ENCODE measurements at regions not wholly inside any gene's neighbourhood (a gene's known extent, or its start where the extent isn't known, plus 50 kb on each side); places are given as distances from the start of the nearest gene placed in this dataset.
A peak's percentile ranks its signal among the peaks of the same experiment; 100 is the strongest.
"Not testable (repeated sequence)": the region's sequence is repeated elsewhere in the genome, so short reads cannot be mapped to it uniquely, and the experiment has no call there.

DNA sequence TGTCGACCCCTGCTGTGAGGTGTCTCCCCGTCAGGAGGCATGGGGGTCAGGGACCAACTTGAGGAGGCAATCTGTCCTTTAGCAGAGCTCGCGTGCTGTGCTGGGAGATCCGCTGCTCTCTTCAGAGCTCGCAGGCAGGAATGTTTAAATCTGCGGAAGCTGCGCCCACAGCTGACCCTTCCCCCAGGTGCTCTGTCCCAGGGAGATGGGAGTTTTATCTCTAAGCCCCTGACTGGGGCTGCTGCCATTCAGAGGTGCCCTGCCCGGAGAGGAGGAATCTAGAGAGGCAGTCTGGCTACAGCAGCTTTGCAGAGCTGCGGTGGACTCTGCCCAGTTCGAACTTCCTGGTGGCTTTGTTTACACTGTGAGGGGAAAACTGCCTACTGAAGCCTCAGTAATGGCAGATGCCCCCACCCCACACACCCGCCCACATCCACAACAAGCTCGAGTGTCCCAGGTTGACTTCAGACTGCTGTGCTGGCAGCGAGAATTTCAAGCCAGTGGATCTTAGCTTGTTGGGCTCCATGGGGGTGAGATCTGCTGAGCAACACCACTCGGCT is 133.1 kb downstream of the CENPC start:
- DNase-seq; ATAC-seq; intact Hi-C loops (cut with DNase I): not testable (repeated sequence)

GRCh38 chr4:67403342-67403741 is 142.0 kb downstream of the CENPC start:
- ATAC-seq (no peak), DNase-seq (no peak)
- intact Hi-C loops (cut with DNase I): no loop called here

GRCh38 chr4:67401902-67402301 is 143.4 kb downstream of the CENPC start:
- DNase-seq (no peak), ATAC-seq (no peak)
- intact Hi-C loops (cut with DNase I): no loop called here

- intact Hi-C loops (cut with DNase I): no loop called here
- no peak for ATAC-seq
- no peak for DNase-seq
Measured at GRCh38 chr4:67397931-67398330, 147.4 kb downstream of the CENPC start.

GRCh38 chr4:67397031-67397430 is 148.3 kb downstream of the CENPC start:
- ATAC-seq (no peak), DNase-seq (no peak)
- intact Hi-C loops (cut with DNase I): no loop called here

- ATAC-seq: no peak
- no peak for DNase-seq
- intact Hi-C loops (cut with DNase I): no loop called here
Measured at GRCh38 chr4:67396008-67396407, 149.3 kb downstream of the CENPC start.

DNA sequence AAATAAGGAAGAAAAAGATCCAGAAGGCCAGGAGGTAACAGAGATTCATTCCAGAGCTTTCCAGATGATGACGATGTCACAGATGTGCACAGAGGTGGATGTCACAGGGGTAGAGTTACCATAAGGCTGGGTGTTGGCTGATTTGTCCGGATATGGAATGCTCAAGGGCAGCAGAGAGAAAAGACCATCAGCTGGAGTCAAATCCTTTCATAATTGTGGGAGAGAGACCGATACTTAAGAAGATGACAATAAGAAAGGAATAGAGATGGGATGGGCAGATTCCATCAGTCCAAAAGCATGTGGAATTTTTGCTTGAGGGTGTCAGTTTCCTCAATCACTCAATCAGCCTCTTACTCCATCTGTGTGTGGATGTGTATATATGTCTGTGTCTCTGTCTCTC is 150.4 kb downstream of the CENPC start:
- DNase-seq (no peak), ATAC-seq (no peak)
- intact Hi-C loops (cut with DNase I): no loop called here

DNA sequence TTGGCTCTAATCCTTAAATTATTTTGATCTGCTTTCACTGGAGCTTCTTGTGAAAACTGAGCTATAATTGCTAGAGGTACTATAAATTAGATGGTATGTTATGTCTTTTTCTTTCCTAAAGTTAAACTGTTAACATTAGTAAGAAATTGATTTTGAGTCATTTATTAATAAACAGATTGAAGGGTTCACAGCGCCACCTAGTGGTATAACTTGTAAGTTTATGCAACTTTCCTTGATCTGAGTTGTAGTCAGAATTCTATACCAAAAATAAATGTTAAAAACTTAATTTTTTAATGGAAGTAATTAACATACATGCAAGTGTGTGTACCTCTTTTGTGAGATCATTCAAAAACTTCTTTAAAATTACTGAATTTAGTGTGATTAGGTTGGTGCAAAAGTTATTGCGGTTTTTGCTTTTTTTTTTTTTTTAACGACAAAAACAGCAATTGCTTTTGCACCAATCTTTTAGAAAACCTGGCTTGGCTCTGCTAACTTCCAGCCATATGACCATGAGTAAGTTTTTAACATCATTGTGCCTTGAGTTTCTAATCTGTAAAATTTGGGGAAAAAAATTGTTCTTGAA is 151.5 kb downstream of the CENPC start:
- DNase-seq (no peak), ATAC-seq (no peak)
- intact Hi-C loops (cut with DNase I): no loop called here

DNA sequence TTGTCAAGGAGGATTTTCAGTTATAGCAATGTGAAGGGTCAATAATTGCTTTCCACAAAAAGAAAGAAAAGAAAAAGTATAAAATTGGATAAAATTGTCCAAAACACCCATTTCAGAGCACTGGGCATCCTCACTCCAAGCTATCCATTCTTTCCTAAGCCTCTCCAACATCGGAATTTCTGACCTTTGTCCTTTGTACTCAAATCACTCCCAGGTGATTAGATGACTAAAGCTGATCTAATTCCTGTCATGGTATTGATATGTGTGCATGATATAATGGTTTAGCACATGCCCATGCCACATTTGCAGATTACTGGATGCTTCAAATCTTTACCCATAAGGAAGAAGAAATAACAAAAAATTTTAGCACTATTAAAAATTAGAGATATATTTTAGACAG is 152.3 kb downstream of the CENPC start:
- no peak for ATAC-seq

DNA sequence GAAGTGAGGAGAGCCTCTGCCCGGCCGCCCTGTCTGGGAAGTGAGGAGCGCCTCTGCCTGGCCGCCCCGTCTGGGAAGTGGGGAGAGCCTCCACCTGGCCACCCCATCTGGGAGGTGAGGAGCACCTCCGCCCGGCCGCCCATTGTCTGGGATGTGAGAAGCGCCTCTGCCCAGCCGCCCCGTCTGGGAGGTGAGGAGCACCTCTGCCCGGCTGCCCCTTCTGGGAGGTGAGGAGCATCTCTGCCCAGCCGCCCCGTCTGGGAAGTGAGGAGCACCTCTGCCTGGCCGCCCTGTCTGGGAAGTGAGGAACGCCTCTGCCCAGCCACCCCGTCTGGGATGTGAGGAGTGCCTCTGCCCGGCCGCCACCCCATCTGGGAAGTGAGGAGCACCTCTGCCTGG is 163.9 kb downstream of the CENPC start:
- intact Hi-C loops (cut with DNase I); ATAC-seq: not testable (repeated sequence)
- DNase-seq: peak; percentile 10

More for the DNA sequence above, 152.3 kb downstream of the CENPC start:
- intact Hi-C loops (cut with DNase I): no loop called here
- DNase-seq: no peak

- intact Hi-C loops (cut with DNase I): not testable (repeated sequence)
Measured at GRCh38 chr4:67380702-67381405, 164.4 kb downstream of the CENPC start.

GRCh38 chr4:67380154-67380553 is 165.1 kb downstream of the CENPC start:
- DNase-seq (no peak), ATAC-seq (no peak)
- intact Hi-C loops (cut with DNase I): no loop called here

More at GRCh38 chr4:67380702-67381405, 164.4 kb downstream of the CENPC start:
- not testable (repeated sequence) for ATAC-seq
- peak; percentile 12 for DNase-seq

GRCh38 chr4:67375291-67375690 is 170.0 kb downstream of the CENPC start:
- ATAC-seq (no peak), DNase-seq (no peak)
- intact Hi-C loops (cut with DNase I): no loop called here

DNA sequence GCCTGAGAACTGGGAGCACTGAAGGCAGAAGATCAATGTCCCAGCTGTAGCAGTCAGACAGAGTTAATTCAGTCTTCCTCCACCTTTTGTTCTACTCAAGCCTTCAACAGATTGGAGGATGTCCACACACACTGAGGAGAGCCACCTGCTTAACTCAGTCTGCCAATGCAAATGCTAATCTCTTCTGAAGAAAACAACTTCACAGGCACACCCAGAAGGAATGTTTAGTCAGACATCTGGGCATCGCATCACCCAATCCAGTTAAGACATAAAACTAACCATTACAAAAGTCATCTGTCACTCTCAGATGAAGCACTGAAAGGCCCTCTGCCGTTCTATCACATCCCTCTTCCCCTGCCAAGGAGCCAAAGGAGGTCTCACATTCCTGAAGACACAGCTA is 173.7 kb downstream of the CENPC start:
- ATAC-seq (peak in 1 of 2 donors; percentile 30), DNase-seq (no peak)
- intact Hi-C loops (cut with DNase I): no loop called here

DNA sequence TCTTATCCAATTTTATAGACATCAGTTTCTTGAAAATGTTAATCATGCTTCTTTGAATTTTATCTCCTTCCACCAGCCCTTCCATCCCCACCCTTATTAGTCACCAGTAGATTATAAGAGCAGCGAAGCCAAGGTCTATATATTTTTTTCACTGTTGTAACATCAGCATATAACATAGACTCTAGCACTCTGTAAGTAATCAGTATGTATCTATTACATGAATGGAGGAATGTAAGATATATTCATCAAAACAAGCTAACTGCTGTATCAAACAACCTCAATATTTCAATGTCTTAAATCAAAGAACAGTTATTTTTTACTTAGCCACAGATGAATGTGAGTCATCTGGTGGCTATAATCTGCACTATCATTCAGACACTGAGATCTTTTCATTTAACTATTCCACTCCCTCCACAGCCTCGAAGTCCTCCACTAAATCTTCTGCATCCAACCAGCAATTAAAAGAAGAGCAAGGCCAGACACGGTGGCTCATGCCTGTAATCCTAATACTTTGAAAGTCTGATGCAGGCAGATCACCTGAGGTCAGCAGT is 178.9 kb downstream of the CENPC start:
- DNase-seq: no peak
- ATAC-seq: peak in 1 of 2 donors; percentile 76
- intact Hi-C loops (cut with DNase I): no loop called here

DNA sequence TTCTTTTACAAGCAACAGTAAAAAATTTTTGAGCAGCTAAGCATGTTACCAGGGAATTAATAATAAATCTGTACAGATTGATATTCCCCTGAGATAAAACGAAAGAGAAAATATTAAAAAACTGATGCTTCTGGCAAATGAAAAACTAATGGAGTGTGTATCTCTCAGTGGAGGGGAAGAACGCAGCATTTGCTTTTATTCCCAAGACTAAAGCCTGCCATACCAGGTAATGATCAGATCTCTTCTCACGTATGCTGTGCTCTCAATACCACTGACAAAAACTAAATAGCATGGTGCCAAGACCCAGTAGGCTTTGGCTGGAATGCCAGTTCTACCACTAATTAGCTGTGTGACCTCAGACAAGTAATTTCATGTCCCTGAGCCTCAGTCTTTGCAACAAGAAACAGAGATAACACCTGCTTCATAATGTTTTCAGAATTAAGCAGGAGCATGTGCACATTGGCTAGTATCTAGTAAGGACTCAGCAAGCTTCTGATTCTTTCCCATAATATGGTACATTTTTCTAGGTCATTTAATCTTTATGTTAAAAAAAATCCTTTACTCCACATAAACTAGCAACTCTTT is 179.6 kb downstream of the CENPC start:
- DNase-seq (no peak), ATAC-seq (no peak)
- intact Hi-C loops (cut with DNase I): no loop called here

GRCh38 chr4:67355806-67356205 is 189.5 kb downstream of the CENPC start:
- no peak for ATAC-seq
- DNase-seq: no peak
- intact Hi-C loops (cut with DNase I): no loop called here

- ATAC-seq (no peak), DNase-seq (no peak)
- intact Hi-C loops (cut with DNase I): no loop called here
Measured at GRCh38 chr4:67346654-67347053, 198.6 kb downstream of the CENPC start.

- no peak for ATAC-seq
- intact Hi-C loops (cut with DNase I): no loop called here
- no peak for DNase-seq
Measured at GRCh38 chr4:67344594-67345380, 200.5 kb downstream of the CENPC start.

Data from left cardiac atrium (tissue), 4 donors.